Endometrium (tissue), 2 donors: ENCODE measurements at regions not wholly inside any gene's neighbourhood (a gene's known extent, or its start where the extent isn't known, plus 50 kb on each side); places are given as distances from the start of the nearest gene placed in this dataset.

Experiments
- FAIRE-seq: peaks from 2 replicates; lab custom pipeline; 2012; peaks lifted over from hg19 to GRCh38; lab: Jason Lieb, UNC
- donor health status: control.
- donor health status: control.

DNA sequence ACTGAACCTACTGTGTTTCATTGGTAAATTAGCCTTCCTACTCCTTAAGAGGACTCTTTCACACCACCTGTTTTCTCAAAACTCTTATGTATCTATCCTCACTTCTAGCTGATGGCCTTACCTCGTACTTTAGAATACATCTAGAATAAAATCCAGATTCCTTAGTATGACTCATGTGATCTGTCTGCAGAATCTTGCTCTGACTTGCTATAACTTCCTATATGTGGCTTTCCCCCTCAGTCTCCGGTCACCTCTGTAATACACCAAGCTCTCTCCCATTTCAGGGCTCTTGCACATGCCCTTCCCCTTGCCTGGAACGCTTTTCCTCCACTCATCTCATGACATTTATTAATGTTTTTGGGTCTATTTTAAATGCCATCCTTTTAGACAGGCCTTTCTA lies 95.6 kb upstream of the LHCGR start:
- FAIRE-seq, result no peak

DNA sequence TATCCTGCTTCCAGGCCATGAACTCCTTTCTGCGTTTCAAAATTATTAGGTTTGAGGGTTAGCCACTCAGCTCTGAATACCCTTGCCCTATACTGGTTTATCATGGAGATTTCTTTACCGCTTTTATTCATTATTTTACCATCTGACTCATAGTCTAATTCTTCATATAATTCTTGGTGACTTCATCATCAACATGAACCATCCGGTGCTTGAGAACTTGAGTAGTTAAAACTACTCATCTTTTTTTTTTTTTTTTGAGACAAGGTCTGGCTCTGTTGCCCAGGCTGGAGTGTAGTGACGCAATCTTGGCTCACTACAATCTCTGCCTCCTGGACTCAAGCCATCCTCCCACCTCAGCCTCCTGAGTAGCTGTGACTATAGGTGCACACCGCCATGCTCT lies 94.2 kb upstream of the LHCGR start:
- FAIRE-seq, result no peak

DNA sequence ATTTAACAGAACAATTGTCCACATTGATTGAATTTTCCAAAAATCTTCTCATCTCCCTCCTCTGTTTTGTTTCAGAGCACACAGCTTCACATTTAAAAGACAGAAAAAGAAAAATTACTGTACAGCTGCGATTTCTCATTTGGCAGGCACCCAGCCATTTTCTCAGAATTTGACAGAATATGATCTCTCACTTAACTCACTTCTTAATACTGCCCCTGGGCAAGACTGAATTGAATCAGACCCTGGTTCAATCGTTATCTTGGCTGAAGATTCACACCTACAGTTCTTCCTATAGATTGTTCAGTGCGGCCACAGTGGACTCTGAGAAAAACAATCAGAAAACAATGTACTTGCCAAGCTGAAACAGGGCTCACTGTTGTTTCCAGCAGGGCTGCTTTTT lies 90.2 kb upstream of the LHCGR start:
- FAIRE-seq, result no peak

DNA sequence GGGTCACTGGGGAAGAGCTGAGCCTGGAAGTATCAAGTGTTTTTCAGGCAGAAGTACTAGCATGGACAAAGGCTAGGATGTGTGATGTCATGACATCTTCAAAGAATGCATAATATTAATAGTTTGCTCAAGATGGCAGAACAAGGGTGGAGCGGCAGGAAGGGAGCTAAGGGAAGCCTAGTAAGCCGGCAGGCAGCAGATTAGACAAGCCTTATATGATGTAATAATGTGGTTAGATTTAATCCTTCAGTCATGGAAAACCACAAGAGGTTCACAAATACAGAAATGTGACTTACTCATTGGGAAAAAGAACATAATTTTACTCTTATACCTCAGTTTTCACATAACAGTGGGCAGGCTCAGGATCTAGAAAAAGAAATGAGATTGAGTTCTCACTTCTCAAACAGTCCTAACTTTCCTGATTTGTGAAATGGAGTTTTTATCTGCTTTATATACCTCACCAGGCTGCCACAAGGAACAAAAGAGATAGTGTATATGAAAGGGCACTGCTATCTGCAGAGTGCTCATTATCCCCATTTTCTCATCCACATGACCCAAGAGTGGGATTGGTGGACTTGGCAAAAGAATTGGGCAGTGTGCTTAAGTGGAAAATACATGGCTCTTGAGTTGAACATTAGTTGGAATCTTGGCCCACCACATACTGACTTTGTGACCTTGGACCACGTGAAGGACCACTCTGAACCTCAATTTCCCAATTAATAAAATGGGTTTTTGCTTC lies 89.1 kb upstream of the LHCGR start:
- no peak for FAIRE-seq

DNA sequence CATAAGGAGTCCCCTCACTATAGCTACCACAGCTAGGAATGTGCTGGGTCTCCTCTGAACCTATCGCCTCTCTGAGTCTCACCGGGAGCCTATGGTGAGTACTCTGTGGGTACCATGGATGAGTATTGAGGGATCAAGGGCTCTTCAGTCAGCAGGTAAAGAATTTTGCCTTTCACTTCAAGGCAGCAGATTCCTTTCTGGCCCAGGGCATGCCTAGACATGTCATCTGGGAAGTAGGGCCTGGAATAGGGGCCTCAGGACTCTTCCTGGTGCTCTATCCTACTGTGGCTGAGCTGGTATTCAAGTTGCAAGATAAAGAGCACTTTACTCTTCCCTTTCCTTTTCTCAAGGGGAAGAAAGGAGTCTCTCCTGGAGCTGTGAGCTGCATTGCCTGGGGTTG lies 85.6 kb upstream of the LHCGR start:
- FAIRE-seq, result no peak

DNA sequence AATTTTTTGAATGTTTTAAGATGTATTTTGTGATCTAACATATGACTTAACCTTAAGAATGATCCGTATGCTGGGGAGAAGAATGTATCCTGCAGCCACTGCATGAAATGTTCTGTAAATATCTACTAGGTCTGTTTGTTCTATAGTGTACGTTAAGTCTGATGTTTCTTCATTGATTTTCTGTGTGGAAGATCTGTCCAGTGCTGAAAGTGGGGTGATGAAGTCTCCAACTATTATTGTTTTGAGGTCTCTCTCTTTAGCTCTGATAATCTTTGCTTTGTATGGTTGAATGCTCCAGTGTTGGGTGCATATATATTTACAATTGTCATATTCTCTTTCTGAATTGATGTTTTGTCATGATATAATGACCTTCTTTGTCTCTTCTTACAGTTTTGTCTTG lies 82.5 kb upstream of the LHCGR start:
- FAIRE-seq, result no peak

DNA sequence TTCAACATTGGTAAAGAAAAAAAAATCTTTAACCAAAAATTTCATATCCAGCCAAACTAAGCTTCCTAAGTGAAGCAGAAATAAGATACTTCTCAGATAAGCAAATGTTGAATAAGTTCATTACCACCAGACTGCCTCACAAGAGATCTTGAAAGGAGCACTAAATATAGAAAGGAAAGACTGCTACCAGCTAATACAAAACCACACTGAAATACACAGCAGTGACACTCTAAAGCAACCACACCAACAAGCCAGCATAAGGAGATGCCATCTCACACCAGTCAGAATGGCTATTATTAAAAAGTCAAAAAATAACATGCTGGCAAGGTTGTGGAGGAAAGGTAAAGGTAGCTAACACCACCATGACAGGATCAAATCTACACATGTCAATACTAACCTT lies 74.0 kb upstream of the LHCGR start:
- FAIRE-seq, result no peak

DNA sequence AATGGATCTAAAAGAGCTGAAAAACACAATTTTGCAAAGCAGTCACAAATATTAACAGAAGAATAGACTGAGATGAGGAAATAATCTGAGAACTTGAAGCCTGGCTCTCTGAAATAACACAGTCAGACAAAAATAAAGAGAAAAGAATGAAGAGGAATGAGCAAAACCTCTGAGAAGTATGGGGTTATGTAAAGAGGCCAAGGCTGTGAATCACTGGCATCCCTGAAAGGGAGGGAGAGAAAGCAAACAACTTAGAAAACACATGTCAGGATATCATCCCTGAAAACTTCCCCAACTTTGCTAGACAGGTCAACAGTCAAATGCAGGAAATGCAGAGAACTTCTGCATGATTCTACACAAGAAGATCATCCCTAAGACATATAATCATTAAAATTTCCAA lies 73.5 kb upstream of the LHCGR start:
- FAIRE-seq, result no peak

DNA sequence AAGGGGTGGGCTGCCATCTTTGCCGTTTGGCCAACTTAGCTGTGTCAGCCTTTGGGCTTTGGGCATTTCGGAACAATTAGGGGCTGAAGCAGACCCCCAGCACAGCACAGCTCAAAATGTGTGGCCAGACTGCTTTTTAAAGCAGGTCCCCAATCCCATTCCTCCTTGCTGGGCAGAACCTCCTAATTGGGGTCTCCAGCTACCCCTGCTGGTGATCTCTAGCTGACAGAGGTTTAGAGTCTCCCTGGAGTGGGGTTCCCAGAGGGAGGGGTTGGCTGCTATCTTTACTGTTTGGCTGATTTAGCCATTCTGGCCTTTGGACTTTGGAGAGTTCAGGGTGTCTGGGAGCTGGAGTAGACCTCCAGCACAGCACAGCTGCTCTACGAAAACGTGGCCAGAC lies 71.5 kb upstream of the LHCGR start:
- FAIRE-seq, result no peak

DNA sequence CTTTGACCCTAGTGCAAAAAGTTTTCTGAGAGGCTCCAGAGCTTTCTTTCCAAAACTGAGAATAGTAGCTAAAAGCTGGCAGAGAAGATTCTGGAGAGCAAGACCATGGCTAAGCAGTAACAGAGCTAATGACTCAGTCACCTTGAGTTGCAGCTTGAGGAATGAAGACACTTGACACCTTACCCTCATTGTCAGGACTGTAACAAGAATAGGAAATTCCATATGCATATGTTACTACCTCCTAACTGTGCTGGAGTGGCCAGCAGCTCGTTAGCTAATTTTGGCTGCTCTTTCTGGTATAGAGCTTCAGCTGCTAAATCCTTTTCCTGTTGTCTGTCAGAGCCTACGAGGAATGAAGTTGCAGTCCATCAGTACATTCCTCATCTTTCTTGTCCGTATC lies 68.6 kb upstream of the LHCGR start:
- FAIRE-seq, result no peak

DNA sequence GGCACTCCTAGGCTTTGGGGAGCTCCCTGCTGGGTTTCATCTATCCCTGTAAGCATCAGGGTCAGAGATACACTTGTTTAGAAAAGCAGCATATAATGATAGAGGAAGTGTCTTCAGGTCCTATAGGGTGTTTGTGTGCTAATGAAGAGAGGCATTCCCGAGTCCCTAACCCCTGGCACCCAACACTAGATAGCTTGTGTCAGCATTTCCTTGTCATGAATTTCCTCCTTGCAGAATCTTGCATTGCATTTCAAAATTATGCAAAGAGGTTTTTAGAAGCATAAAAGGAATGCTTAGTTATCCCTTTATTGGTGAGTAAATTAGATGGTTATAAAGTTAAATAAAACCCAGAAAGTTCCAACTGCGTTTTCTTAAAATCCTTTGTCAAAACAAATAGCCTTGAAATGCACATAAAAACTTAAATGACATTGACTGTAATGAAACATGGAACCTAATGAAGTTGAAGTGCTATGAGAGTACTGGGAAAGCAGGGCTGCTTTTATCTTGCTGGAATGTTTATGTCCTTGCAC lies 63.7 kb upstream of the LHCGR start:
- no peak for FAIRE-seq

DNA sequence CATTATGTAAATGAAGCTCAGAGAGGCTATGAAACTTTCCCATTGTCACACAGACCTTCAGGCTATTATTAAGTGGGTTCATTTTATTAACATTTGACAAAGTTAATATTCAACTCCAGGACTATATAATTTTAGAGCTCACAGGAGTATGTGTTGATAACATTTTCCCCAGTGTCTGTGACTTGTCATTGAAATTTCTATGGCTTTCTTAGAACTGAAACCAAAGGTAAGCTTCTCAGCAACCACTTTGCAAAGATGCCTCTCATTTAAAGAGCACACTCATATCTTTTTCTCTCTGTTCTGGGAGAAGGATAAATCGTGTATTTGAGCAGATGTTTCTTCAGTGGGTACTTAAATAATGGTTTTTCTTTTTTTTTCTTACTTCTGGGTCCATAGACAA lies 61.8 kb upstream of the LHCGR start:
- no peak for FAIRE-seq

DNA sequence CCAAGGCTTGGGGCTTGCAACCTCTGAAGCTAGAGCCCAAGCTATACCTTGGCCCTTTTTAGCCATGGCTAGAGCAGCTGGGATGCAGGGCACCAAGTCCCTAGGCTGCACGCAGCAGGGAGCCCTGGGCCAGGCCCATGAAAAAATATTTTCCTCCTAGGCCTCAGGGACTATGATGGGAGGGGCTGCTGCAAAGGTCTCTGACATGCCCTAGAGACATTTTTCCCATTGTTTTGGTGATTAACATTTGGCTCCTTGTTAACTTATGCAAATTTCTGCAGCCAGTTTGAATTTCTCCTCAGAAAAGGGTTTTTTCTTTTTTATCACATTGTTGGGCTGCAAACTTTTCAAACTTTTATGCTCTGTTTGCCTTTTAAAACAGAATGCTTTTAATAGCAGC lies 56.9 kb upstream of the LHCGR start:
- FAIRE-seq, result no peak

DNA sequence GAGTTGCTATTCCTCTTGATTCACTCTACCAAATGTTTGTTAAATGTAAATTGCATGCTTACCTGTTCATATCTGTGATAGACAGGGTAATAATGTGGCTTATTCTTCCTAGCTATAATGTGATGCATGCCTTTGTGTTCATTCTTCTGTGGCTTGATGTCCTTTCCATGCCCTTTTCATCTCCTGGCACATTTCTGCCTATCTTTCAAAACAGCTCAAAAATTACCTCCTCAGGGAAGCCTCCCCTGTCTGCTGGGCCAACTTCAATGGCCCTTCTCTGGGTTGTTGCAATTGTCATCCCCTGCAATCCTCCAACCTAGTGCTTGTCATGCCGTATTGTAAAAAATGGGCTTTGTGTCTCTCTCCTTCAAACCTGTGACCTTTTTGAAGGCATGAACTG lies 52.8 kb upstream of the LHCGR start:
- no peak for FAIRE-seq
